Caco-2 (cell line): ENCODE measurements at regions not wholly inside any gene's neighbourhood (a gene's known extent, or its start where the extent isn't known, plus 50 kb on each side); places are given as distances from the start of the nearest gene placed in this dataset.
"Not testable (repeated sequence)": the region's sequence is repeated elsewhere in the genome, so short reads cannot be mapped to it uniquely, and the experiment has no call there.

Experiments
- BruUV-seq: library from RNA; stranded (reverse); fragments of 400-500 nt; replicated peaks from 2 replicates; lab custom pipeline; 2021; lab: Mats Ljungman, UMichigan
- CTCF ChIA-PET: fragments of 300-600 bp; sonication (Branson Sonifier 250); formaldehyde crosslinking; loops from one replicate; lab custom pipeline; 2022; ENCODE audit warnings: antibody characterized with exemption; lab: Charles Lee
- POLR2A ChIA-PET: fragments of 300-600 bp; sonication (Branson Sonifier 250); formaldehyde crosslinking; loops from one replicate; lab custom pipeline; 2022; ENCODE audit warnings: antibody characterized with exemption; lab: Charles Lee
- DNase-seq, 2 experiments: peaks; one replicate each; pipeline versions ENCODE4 v3.0.0 to v3.0.0-alpha.2; 2020 to 2022
- H3K27me3 ChIP-seq: replicated peaks from 2 replicates; pipeline ENCODE4 v1.6.0; 2011; ENCODE audit warnings: low read length; ENCODE audit not compliant: control insufficient read depth, insufficient read depth
- H3K36me3 ChIP-seq: 2 replicates; pipeline ENCODE4 v1.5.1; 2011; ENCODE audit warnings: low read length; ENCODE audit not compliant: control insufficient read depth, insufficient read depth
- H3K4me1 ChIP-seq: fragments of 250-450 bp; sonication (Bioruptor Pico); 2 replicates; pipeline ENCODE4 v1.5.1; 2020; ENCODE audit warnings: mild to moderate bottlenecking
- H3K4me3 ChIP-seq: 2 replicates; pipeline ENCODE4 v1.5.1; 2011; ENCODE audit warnings: low read depth, mild to moderate bottlenecking, control low read depth, low read length
- H3K9me3 ChIP-seq: fragments of 250-450 bp; sonication (Bioruptor Pico); 2 replicates; pipeline ENCODE4 v1.5.1; 2020; ENCODE audit warnings: mild to moderate bottlenecking, moderate library complexity
- H3K27ac Mint-ChIP-seq: one replicate; pipeline ENCODE4 v1.8.0; 2022; ENCODE audit warnings: mixed read lengths; ENCODE audit not compliant: unreplicated experiment
- H3K27me3 Mint-ChIP-seq: one replicate; pipeline ENCODE4 v1.8.0; 2022; ENCODE audit warnings: mixed read lengths; ENCODE audit not compliant: insufficient read depth, unreplicated experiment
- H3K36me3 Mint-ChIP-seq: one replicate; pipeline ENCODE4 v1.8.0; 2022; ENCODE audit warnings: mild to moderate bottlenecking, mixed read lengths; ENCODE audit not compliant: insufficient read depth, unreplicated experiment
- H3K4me1 Mint-ChIP-seq: one replicate; pipeline ENCODE4 v1.8.0; 2022; ENCODE audit warnings: low read depth, mixed read lengths; ENCODE audit not compliant: unreplicated experiment
- H3K4me3 Mint-ChIP-seq: one replicate; pipeline ENCODE4 v1.8.0; 2022; ENCODE audit warnings: mild to moderate bottlenecking, moderate library complexity, mixed read lengths; ENCODE audit not compliant: unreplicated experiment
- H3K9me3 Mint-ChIP-seq: one replicate; pipeline ENCODE4 v1.8.0; 2022; ENCODE audit warnings: mixed read lengths; ENCODE audit not compliant: unreplicated experiment
- CTCF ChIP-seq, 2 experiments: fragments of 200-600 bp in 1 of 2; IDR thresholded peaks; 1 replicate in 1 of 2; 2 replicates in 1 of 2; pipeline versions ENCODE4 v1.5.1 to v1.8.0; 2011 to 2022; ENCODE audit warnings: antibody characterized with exemption in 1 of 2, control low read depth in 1 of 2, inconsistent platforms in 1 of 2, low read depth in 1 of 2, low read length in 1 of 2, mild to moderate bottlenecking in 1 of 2, moderate library complexity in 1 of 2; ENCODE audit not compliant: insufficient read depth in 1 of 2, severe bottlenecking in 1 of 2, unreplicated experiment in 1 of 2
- intact Hi-C: fragments of 100-400 bp; cut with micrococcal nuclease; formaldehyde crosslinking; loops from one replicate; pipeline ENCODE4 v1.10.0; 2022; ENCODE audit not compliant: unreplicated experiment

- Histone ChIP-seq H3K36me3 (no peaks in the 10 kb centered on the region), H3K27me3 (no peaks in the 10 kb centered on the region; the same call in 1 of the 2 replicates), H3K4me1 (no peaks in the 10 kb centered on the region), H3K9me3 (no peaks in the 10 kb centered on the region), H3K4me3 (no peak overlapping the region)
- Mint-ChIP-seq H3K9me3 (no peaks in the 10 kb centered on the region), H3K27me3 (peaks cover 2% of the 10 kb centered on the region), H3K36me3 (no peaks in the 10 kb centered on the region), H3K4me3 (no peak overlapping the region), H3K27ac (no peak overlapping the region), H3K4me1 (no peaks in the 10 kb centered on the region)
- POLR2A ChIA-PET, result interaction anchor here (0.7 kb wide), 1 partner anchor 329 kb away, joined by 4 read pairs; no protein-coding TSS in a partner anchor
- no TSS peak for BruUV-seq
- no peak for DNase-seq
- intact Hi-C loops, result no loop called here
- TF ChIP-seq CTCF (IDR thresholded peaks at IDR 0.05; ENCODE audit: insufficient read depth in 1 of 2, low read depth in 1 of 2, low read length in 1 of 2, severe bottlenecking in 1 of 2, unreplicated experiment in 1 of 2), result no peak
- CTCF ChIA-PET, result interaction anchor here (0.6 kb wide), 1 partner anchor 733 kb away, joined by 10 read pairs; no protein-coding TSS in a partner anchor
Observed at GRCh38 chr12:11992515-11992914, 78.2 kb upstream of the BCL2L14 start.

- intact Hi-C loops, POLR2A ChIA-PET, H3K27me3 ChIP-seq, H3K27ac Mint-ChIP-seq, H3K4me3 Mint-ChIP-seq, H3K4me1 Mint-ChIP-seq, CTCF ChIA-PET, DNase-seq, H3K36me3 Mint-ChIP-seq, H3K4me3 ChIP-seq, H3K36me3 ChIP-seq, H3K9me3 Mint-ChIP-seq, H3K9me3 ChIP-seq, H3K27me3 Mint-ChIP-seq, BruUV-seq, H3K4me1 ChIP-seq: not testable (repeated sequence)
Observed at GRCh38 chr12:11998307-11998943, 72.3 kb upstream of the BCL2L14 start.

GRCh38 chr12:11998944-11999315 is 71.8 kb upstream of the BCL2L14 start:
- H3K9me3 Mint-ChIP-seq, result no peaks in the 10 kb centered on the region
- no peak overlapping the region for H3K27ac Mint-ChIP-seq
- no peak for TF ChIP-seq CTCF (IDR thresholded peaks at IDR 0.05; ENCODE audit: insufficient read depth in 1 of 2, low read depth in 1 of 2, low read length in 1 of 2, severe bottlenecking in 1 of 2, unreplicated experiment in 1 of 2)
- DNase-seq, result no peak
- H3K36me3 Mint-ChIP-seq, result no peaks in the 10 kb centered on the region
- intact Hi-C loops, result no loop called here
- H3K27me3 Mint-ChIP-seq, result peaks cover 2% of the 10 kb centered on the region
- no TSS peak for BruUV-seq
- Histone ChIP-seq H3K9me3 (no peaks in the 10 kb centered on the region), H3K36me3 (no peaks in the 10 kb centered on the region), H3K27me3 (no peaks in the 10 kb centered on the region; the same call in 1 of the 2 replicates), H3K4me1 (no peaks in the 10 kb centered on the region), H3K4me3 (no peak overlapping the region)
- ChIA-PET POLR2A (no interaction called here), CTCF (no interaction called here)
- no peak overlapping the region for H3K4me3 Mint-ChIP-seq
- H3K4me1 Mint-ChIP-seq, result no peaks in the 10 kb centered on the region
